HCT116 (cell line): ENCODE measurements at regions not wholly inside any gene's neighbourhood (a gene's known extent, or its start where the extent isn't known, plus 50 kb on each side); places are given as distances from the start of the nearest gene placed in this dataset.

Source experiments
- ATAC-seq: fragments of 200-7000 bp; cut with Tn5 transposase; 2 replicates; pipeline ENCODE4 v1.9.1; 2020; ENCODE audit warnings: mild to moderate bottlenecking, moderate library complexity
- BruUV-seq: library from RNA; stranded (reverse); fragments of 400-500 nt; replicated peaks from 2 replicates; lab custom pipeline; 2021; lab: Mats Ljungman, UMichigan
- CTCF ChIA-PET: fragments of 300-600 bp; sonication (Branson Sonifier 250); formaldehyde crosslinking; loops from one replicate; lab custom pipeline; 2021; ENCODE audit warnings: antibody characterized with exemption; lab: Charles Lee
- POLR2A ChIA-PET: fragments of 300-600, 350-600 bp; sonication (Branson Sonifier 250); formaldehyde crosslinking; loops from one replicate; lab custom pipeline; 2021; ENCODE audit warnings: antibody characterized with exemption; lab: Charles Lee
- RAD21 ChIA-PET, 2 experiments: fragments of 300-600 bp; sonication (Branson Sonifier 250); formaldehyde crosslinking; loops; one replicate each; lab custom pipeline; 2023; ENCODE audit warnings: low total read pairs in 2 of 2; ENCODE audit not compliant: uncharacterized antibody in 2 of 2, unreplicated experiment in 2 of 2, low non-redundant PET in 1 of 2; lab: Charles Lee
- DNase-seq: peaks from one replicate; pipeline ENCODE4 v3.0.0-alpha.2; 2010; ENCODE audit warnings: low read depth, low spot score
- H2AFZ ChIP-seq: fragments of 200-600 bp; shearing (Covaris generic), sonication (generic); 2 replicates; pipeline ENCODE4 v1.6.1; 2017; ENCODE audit warnings: low read depth, mixed run types, mixed read lengths, antibody characterized with exemption, low read length; ENCODE audit not compliant: poor library complexity, severe bottlenecking
- H3K27ac ChIP-seq: 2 replicates; pipeline ENCODE4 v1.5.1; 2012; ENCODE audit warnings: low read depth, low read length
- H3K27me3 ChIP-seq: fragments of 200-600 bp; sonication (generic); 2 replicates; pipeline ENCODE4 v1.6.1; 2016; ENCODE audit warnings: mixed run types, low read length, mixed read lengths; ENCODE audit not compliant: insufficient read depth
- H3K36me3 ChIP-seq, 2 experiments: fragments of 200-500 bp in 1 of 2; fragments of 200-600 bp in 1 of 2; sonication (Bioruptor generic) in 1 of 2; sonication (generic) in 1 of 2; 2 replicates each; pipeline versions ENCODE4 v1.5.1 to v1.6.1; 2014 to 2016; ENCODE audit warnings: low read length in 2 of 2, inconsistent platforms in 1 of 2, mixed read lengths in 1 of 2, mixed run types in 1 of 2; ENCODE audit not compliant: insufficient read depth in 2 of 2, control insufficient read depth in 1 of 2
- H3K4me1 ChIP-seq, 2 experiments: fragments of 200-600 bp in 1 of 2; sonication (generic) in 1 of 2; 2 replicates each; pipeline versions ENCODE4 v1.5.1 to v1.6.1; 2012 to 2017; ENCODE audit warnings: low read length in 2 of 2, inconsistent platforms in 1 of 2, mild to moderate bottlenecking in 1 of 2, mixed read lengths in 1 of 2, mixed run types in 1 of 2, moderate library complexity in 1 of 2; ENCODE audit not compliant: insufficient read depth in 2 of 2, control insufficient read depth in 1 of 2
- H3K4me2 ChIP-seq: fragments of 200-600 bp; sonication (generic); 2 replicates; pipeline ENCODE4 v1.6.1; 2017; ENCODE audit warnings: mixed run types, low read length, mixed read lengths
- H3K4me3 ChIP-seq, 2 experiments: fragments of 200-600 bp in 1 of 2; sonication (generic) in 1 of 2; replicated peaks in 1 of 2; 2 replicates each; pipeline ENCODE4 v1.5.1; 2011 to 2016; ENCODE audit warnings: low read length in 2 of 2, control low read depth in 1 of 2, low read depth in 1 of 2, mild to moderate bottlenecking in 1 of 2, mixed read lengths in 1 of 2, mixed run types in 1 of 2
- H3K79me2 ChIP-seq: fragments of 200-600 bp; sonication (generic); 2 replicates; pipeline ENCODE4 v1.6.1; 2017; ENCODE audit warnings: mild to moderate bottlenecking, mixed run types, low read length, moderate library complexity, mixed read lengths; ENCODE audit not compliant: insufficient read depth
- H3K9ac ChIP-seq: fragments of 200-600 bp; sonication (generic); 2 replicates; pipeline ENCODE4 v1.6.1; 2016; ENCODE audit warnings: low read length, mixed read lengths
- H3K9me2 ChIP-seq: fragments of 200-600 bp; sonication (generic), shearing (Covaris generic); 2 replicates; pipeline ENCODE4 v1.6.1; 2017; ENCODE audit warnings: mixed run types, mild to moderate bottlenecking, moderate library complexity; ENCODE audit not compliant: insufficient read depth
- H3K9me3 ChIP-seq, 2 experiments: fragments of 200-500 bp in 1 of 2; fragments of 200-600 bp in 1 of 2; sonication (Bioruptor generic) in 1 of 2; sonication (generic) in 1 of 2; 2 replicates each; pipeline ENCODE4 v1.6.1; 2014 to 2017; ENCODE audit warnings: low read length in 2 of 2, mixed read lengths in 2 of 2, inconsistent platforms in 1 of 2, low read depth in 1 of 2, mild to moderate bottlenecking in 1 of 2, mixed run types in 1 of 2, moderate library complexity in 1 of 2; ENCODE audit not compliant: control insufficient read depth in 1 of 2, insufficient read depth in 1 of 2
- H4K20me1 ChIP-seq: fragments of 200-600 bp; sonication (generic), shearing (Covaris generic); 2 replicates; pipeline ENCODE4 v1.6.1; 2017; ENCODE audit warnings: mixed run types, mild to moderate bottlenecking, moderate library complexity; ENCODE audit not compliant: insufficient read depth
- CTCF ChIP-seq, 3 experiments: fragments of 200-600 bp in 1 of 3; sonication (generic) in 1 of 3; IDR thresholded peaks in 2 of 3; conservative IDR thresholded peaks in 1 of 3; 2 replicates each; pipeline ENCODE4 v1.5.1; 2012 to 2017; ENCODE audit warnings: low read depth in 2 of 3, low read length in 2 of 3, antibody characterized with exemption in 1 of 3, borderline replicate concordance in 1 of 3, control low read depth in 1 of 3, mild to moderate bottlenecking in 1 of 3, mixed read lengths in 1 of 3, mixed run types in 1 of 3, moderate library complexity in 1 of 3; ENCODE audit not compliant: insufficient read depth in 1 of 3
- ELF1 ChIP-seq: IDR thresholded peaks from 2 replicates; pipeline ENCODE4 v1.6.1; 2012; ENCODE audit warnings: low read depth, borderline replicate concordance
- FOSL1 ChIP-seq: IDR thresholded peaks from 2 replicates; pipeline ENCODE4 v1.6.1; 2012; ENCODE audit warnings: low read depth
- POLR2A ChIP-seq: IDR thresholded peaks from 2 replicates; pipeline ENCODE4 v1.7.0; 2011; ENCODE audit warnings: borderline replicate concordance; ENCODE audit not compliant: insufficient read depth, insufficient read length; ENCODE audit errors: extremely low read depth
- POLR2AphosphoS5 ChIP-seq: IDR thresholded peaks from 2 replicates; pipeline ENCODE4 v1.6.1; 2011; ENCODE audit warnings: mild to moderate bottlenecking, low read depth, low read length, moderate library complexity
- REST ChIP-seq: IDR thresholded peaks from 2 replicates; pipeline ENCODE4 v1.6.1; 2012; ENCODE audit warnings: low read depth
- SIN3A ChIP-seq: IDR thresholded peaks from 2 replicates; pipeline ENCODE4 v1.6.1; 2012; ENCODE audit warnings: low read depth
- ZBTB33 ChIP-seq: IDR thresholded peaks from 2 replicates; pipeline ENCODE4 v1.6.1; 2011; ENCODE audit warnings: mild to moderate bottlenecking, low read length, moderate library complexity; ENCODE audit not compliant: insufficient replicate concordance; ENCODE audit errors: extremely low read depth
- intact Hi-C: fragments of 100-400 bp; cut with micrococcal nuclease; formaldehyde crosslinking; loops from 2 replicates; pipeline ENCODE4 v1.10.0; 2022

GRCh38 chr20:55094353-55094861, 619.0 kb downstream of the DOK5 start (continued):
- TF ChIP-seq REST, result no peak

- ChIA-PET RAD21 (no interaction called here), CTCF (no interaction called here), POLR2A (no interaction called here)
- Histone ChIP-seq H3K27me3 (no peaks in the 10 kb centered on the region), H3K9ac (no peak overlapping the region), H3K27ac (no peak overlapping the region), H3K36me3 (no peaks in the 10 kb centered on the region), H3K9me2 (no peaks in the 10 kb centered on the region), H3K9me3 (peaks cover 16 to 26% of the 10 kb centered on the region in 2 experiments; a peak in 3 of 4 replicates), H4K20me1 (no peaks in the 10 kb centered on the region), H3K79me2 (no peaks in the 10 kb centered on the region), H3K4me2 (no peak overlapping the region), H3K4me1 (no peaks in the 10 kb centered on the region), H3K4me3 (no peak overlapping the region), H2AFZ (no peak overlapping the region)
- intact Hi-C loops, result no loop called here
- TF ChIP-seq POLR2AphosphoS5, result no peak
- no peak for TF ChIP-seq ZBTB33
- no peak for TF ChIP-seq FOSL1
- TF ChIP-seq ELF1, result no peak
- no peak for TF ChIP-seq CTCF (IDR thresholded peaks at IDR 0.05 in 2 of 3, conservative IDR thresholded peaks at IDR 0.05 in 1 of 3; ENCODE audit: borderline replicate concordance in 1 of 3, insufficient read depth in 1 of 3, low read depth in 2 of 3, low read length in 2 of 3)
- TF ChIP-seq SIN3A, result no peak
- TF ChIP-seq POLR2A, result no peak
- no peak for TF ChIP-seq REST
- ATAC-seq (no peak), DNase-seq (no peak)
- BruUV-seq, result no TSS peak
Measured at GRCh38 chr20:55090286-55090685, 614.9 kb downstream of the DOK5 start.
